ENCODE measurements at regions not wholly inside any gene's neighbourhood (a gene's known extent, or its start where the extent isn't known, plus 50 kb on each side); places are given as distances from the start of the nearest gene placed in this dataset.
A peak's percentile ranks its signal among the peaks of the same experiment; 100 is the strongest.

- Mint-ChIP-seq H3K4me3 (ENCODE audit: unreplicated experiment) (no peak overlapping the region), H3K27ac (ENCODE audit: low read depth, unreplicated experiment) (no peak overlapping the region), H3K9me3 (ENCODE audit: unreplicated experiment) (no peaks in the 10 kb centered on the region), H3K4me1 (ENCODE audit: insufficient read depth, unreplicated experiment) (peaks cover 5% of the 10 kb centered on the region), H3K36me3 (ENCODE audit: insufficient read depth, unreplicated experiment) (no peaks in the 10 kb centered on the region), H3K27me3 (ENCODE audit: insufficient read depth, unreplicated experiment) (no peaks in the 10 kb centered on the region)
- no peak for TF ChIP-seq CTCF (IDR thresholded peaks at IDR 0.05; ENCODE audit: unreplicated experiment)
- ChIA-PET POLR2A (no interaction called here), CTCF (interaction anchor here (1.2 kb wide), 1 partner anchor 17 kb away, joined by 3 read pairs; no protein-coding TSS in a partner anchor)
- BruUV-seq (replicated peaks) = no TSS peak
- no peak for DNase-seq (ENCODE audit: unreplicated experiment)
- intact Hi-C loops (cut with micrococcal nuclease) = no loop called here
Observed at GRCh38 chr7:54898659-54899340, 120.0 kb upstream of the EGFR start.

- Mint-ChIP-seq H3K4me3 (ENCODE audit: unreplicated experiment) (no peak overlapping the region), H3K27me3 (ENCODE audit: insufficient read depth, unreplicated experiment) (no peaks in the 10 kb centered on the region), H3K4me1 (ENCODE audit: insufficient read depth, unreplicated experiment) (peaks cover 5% of the 10 kb centered on the region), H3K9me3 (ENCODE audit: unreplicated experiment) (no peaks in the 10 kb centered on the region), H3K27ac (ENCODE audit: low read depth, unreplicated experiment) (no peak overlapping the region), H3K36me3 (ENCODE audit: insufficient read depth, unreplicated experiment) (no peaks in the 10 kb centered on the region)
- CTCF ChIA-PET = interaction anchor here (0.7 to 3.3 kb wide), 2 partner anchors 11 to 24 kb away, joined by 4 to 12 read pairs; no protein-coding TSS in a partner anchor
- POLR2A ChIA-PET = interaction anchor here (0.6 kb wide), 1 partner anchor 44 kb away, joined by 3 read pairs; no protein-coding TSS in a partner anchor
- no TSS peak for BruUV-seq (replicated peaks)
- no peak for DNase-seq (ENCODE audit: unreplicated experiment)
- intact Hi-C loops (cut with micrococcal nuclease) = no loop called here
- TF ChIP-seq CTCF (IDR thresholded peaks at IDR 0.05; ENCODE audit: unreplicated experiment) = no peak
Observed at GRCh38 chr7:54901840-54902239, 117.0 kb upstream of the EGFR start.

- TF ChIP-seq CTCF (IDR thresholded peaks at IDR 0.05; ENCODE audit: unreplicated experiment) = no peak
- no peaks in the 10 kb centered on the region for H3K27me3 Mint-ChIP-seq (ENCODE audit: insufficient read depth, unreplicated experiment)
- no TSS peak for BruUV-seq (replicated peaks)
- intact Hi-C loops (cut with micrococcal nuclease) = no loop called here
- peak overlapping the region; percentile 25 for H3K27ac Mint-ChIP-seq (ENCODE audit: low read depth, unreplicated experiment)
- H3K4me1 Mint-ChIP-seq (ENCODE audit: insufficient read depth, unreplicated experiment) = peaks cover 8% of the 10 kb centered on the region
- no peaks in the 10 kb centered on the region for H3K9me3 Mint-ChIP-seq (ENCODE audit: unreplicated experiment)
- H3K4me3 Mint-ChIP-seq (ENCODE audit: unreplicated experiment) = no peak overlapping the region
- ChIA-PET POLR2A (interaction anchor here (0.7 to 2.4 kb wide), 2 partner anchors 118 to 153 kb away, joined by 4 to 22 read pairs; no protein-coding TSS in a partner anchor), CTCF (no interaction called here)
- DNase-seq (ENCODE audit: unreplicated experiment) = peak; percentile 39
- no peaks in the 10 kb centered on the region for H3K36me3 Mint-ChIP-seq (ENCODE audit: insufficient read depth, unreplicated experiment)
Observed at GRCh38 chr7:54904130-54904529, 114.7 kb upstream of the EGFR start.

GRCh38 chr7:54904986-54905385 is 113.8 kb upstream of the EGFR start:
- CTCF ChIA-PET = interaction anchor here (0.9 to 1.0 kb wide), 3 partner anchors 27 to 346 kb away, joined by 3 to 4 read pairs (median 4); no protein-coding TSS in a partner anchor
- no peak overlapping the region for H3K4me3 Mint-ChIP-seq (ENCODE audit: unreplicated experiment)

More at GRCh38 chr7:54904986-54905385, 113.8 kb upstream of the EGFR start:
- BruUV-seq (replicated peaks) = no TSS peak
- peak; percentile 11 for DNase-seq (ENCODE audit: unreplicated experiment)
- no peaks in the 10 kb centered on the region for H3K36me3 Mint-ChIP-seq (ENCODE audit: insufficient read depth, unreplicated experiment)
- no peaks in the 10 kb centered on the region for H3K27me3 Mint-ChIP-seq (ENCODE audit: insufficient read depth, unreplicated experiment)
- POLR2A ChIA-PET = interaction anchor here (1.0 to 2.4 kb wide), 7 partner anchors 9 to 120 kb away, joined by 3 to 22 read pairs (median 4); no protein-coding TSS in a partner anchor
- no peak for TF ChIP-seq CTCF (IDR thresholded peaks at IDR 0.05; ENCODE audit: unreplicated experiment)
- peaks cover 8% of the 10 kb centered on the region for H3K4me1 Mint-ChIP-seq (ENCODE audit: insufficient read depth, unreplicated experiment)
- no peak overlapping the region for H3K27ac Mint-ChIP-seq (ENCODE audit: low read depth, unreplicated experiment)
- intact Hi-C loops (cut with micrococcal nuclease) = no loop called here
- no peaks in the 10 kb centered on the region for H3K9me3 Mint-ChIP-seq (ENCODE audit: unreplicated experiment)
